Small intestine (tissue), 7 donors: ENCODE measurements at regions not wholly inside any gene's neighbourhood (a gene's known extent, or its start where the extent isn't known, plus 50 kb on each side); places are given as distances from the start of the nearest gene placed in this dataset.
A peak's percentile ranks its signal among the peaks of the same experiment; 100 is the strongest.

Experiments used
- DNase-seq, 2 donors: peaks; one replicate each; pipeline versions ENCODE4 v3.0.0 to v3.0.0-alpha.2; 2013
- FAIRE-seq: peaks from 2 replicates; lab custom pipeline; 2012; peaks lifted over from hg19 to GRCh38; lab: Jason Lieb, UNC
- H3K27ac ChIP-seq, 3 donors: one replicate each; pipeline ENCODE4 v1.5.1; 2013; ENCODE audit warnings: low read length in 2 of 3, mild to moderate bottlenecking in 2 of 3, control low read depth in 1 of 3, inconsistent platforms in 1 of 3, low read depth in 1 of 3, moderate library complexity in 1 of 3
- H3K27me3 ChIP-seq, 3 donors: one replicate each; pipeline ENCODE4 v1.6.1; 2013; ENCODE audit warnings: low read length in 3 of 3, inconsistent platforms in 1 of 3; ENCODE audit not compliant: control insufficient read depth in 3 of 3, insufficient read depth in 3 of 3
- H3K36me3 ChIP-seq, 3 donors: one replicate each; pipeline ENCODE4 v1.6.1; 2013; ENCODE audit warnings: low read length in 3 of 3, inconsistent platforms in 1 of 3, low read depth in 1 of 3, mild to moderate bottlenecking in 1 of 3, moderate library complexity in 1 of 3; ENCODE audit not compliant: control insufficient read depth in 3 of 3, insufficient read depth in 2 of 3
- H3K4me1 ChIP-seq, 3 donors: one replicate each; pipeline ENCODE4 v1.6.1; 2013; ENCODE audit warnings: low read length in 2 of 3, inconsistent platforms in 1 of 3, low read depth in 1 of 3, mild to moderate bottlenecking in 1 of 3, moderate library complexity in 1 of 3; ENCODE audit not compliant: control insufficient read depth in 3 of 3, insufficient read depth in 2 of 3
- H3K4me3 ChIP-seq, 3 donors: one replicate each; pipeline ENCODE4 v1.5.1; 2013; ENCODE audit warnings: low read length in 3 of 3, control low read depth in 1 of 3, inconsistent platforms in 1 of 3, low read depth in 1 of 3, mild to moderate bottlenecking in 1 of 3, moderate library complexity in 1 of 3
- H3K9me3 ChIP-seq, 2 donors: one replicate each; pipeline ENCODE4 v1.6.1; 2013; ENCODE audit warnings: low read depth in 1 of 2, low read length in 1 of 2; ENCODE audit not compliant: control insufficient read depth in 2 of 2, insufficient read depth in 1 of 2
- WGBS, 3 donors: extraction: QIAGEN DNeasy Blood & Tissue Kit; methylation state at CpG; one replicate each; pipeline ENCODE4 v1.1.7; 2013; 5-methylcytosine and 5-hydroxymethylcytosine counted together
- donor health status: healthy with polysubstance abuse.
- donor health status: control.
- donor health status: control.
- donor health status: Bipolar disorder and iron deficiency.
- donor health status: healthy.

- DNase-seq (peak; percentile 10 to 19), FAIRE-seq (no peak)
- Histone ChIP-seq H3K27me3 (no peaks in the 10 kb centered on the region), H3K27ac (peak overlapping the region in 1 of 3 donors; percentile 32), H3K9me3 (no peaks in the 10 kb centered on the region), H3K4me3 (no peak overlapping the region), H3K4me1 (peaks cover 0 to 2% (median 0%) of the 10 kb centered on the region in 3 donors), H3K36me3 (no peaks in the 10 kb centered on the region)
- WGBS, 3 donors, result 3 to 8% (median 5%) methylated on average over 1 of the region's 1 CpG
Measured at GRCh38 chr2:181393472-181393871, 63.7 kb upstream of the ITGA4 start.

GRCh38 chr2:181394741-181395437 lies 62.3 kb upstream of the ITGA4 start:
- no peak for FAIRE-seq
- peaks cover 0 to 5% (median 0%) of the 10 kb centered on the region in 3 donors for H3K4me1 ChIP-seq
- H3K36me3 ChIP-seq, result no peaks in the 10 kb centered on the region
- no peaks in the 10 kb centered on the region for H3K9me3 ChIP-seq
- DNase-seq, result no peak
- H3K27ac ChIP-seq, result peak overlapping the region in 2 of 3 donors; percentile 60 to 75
- WGBS, 3 donors, result 53 to 64% (median 57%) methylated on average over 4 of the region's 4 CpGs
- H3K27me3 ChIP-seq, result no peaks in the 10 kb centered on the region
- H3K4me3 ChIP-seq, result no peak overlapping the region

- Histone ChIP-seq H3K4me1 (peaks cover 0 to 5% (median 0%) of the 10 kb centered on the region in 3 donors), H3K27ac (no peak overlapping the region), H3K36me3 (no peaks in the 10 kb centered on the region), H3K27me3 (no peaks in the 10 kb centered on the region), H3K4me3 (no peak overlapping the region), H3K9me3 (no peaks in the 10 kb centered on the region)
- DNase-seq (no peak), FAIRE-seq (no peak)
- 79 to 85% (median 85%) methylated on average over 2 of the region's 2 CpGs for WGBS, 3 donors
Measured at GRCh38 chr2:181395851-181396250, 61.3 kb upstream of the ITGA4 start.

GRCh38 chr2:181396256-181397123 lies 60.7 kb upstream of the ITGA4 start:
- Histone ChIP-seq H3K4me3 (no peak overlapping the region), H3K36me3 (no peaks in the 10 kb centered on the region), H3K27ac (no peak overlapping the region), H3K4me1 (peaks cover 0 to 5% (median 0%) of the 10 kb centered on the region in 3 donors), H3K27me3 (no peaks in the 10 kb centered on the region), H3K9me3 (no peaks in the 10 kb centered on the region)
- DNase-seq (no peak), FAIRE-seq (no peak)
- WGBS, 3 donors, result 65 to 81% (median 71%) methylated on average over 6 of the region's 6 CpGs

GRCh38 chr2:181397331-181397730 lies 59.9 kb upstream of the ITGA4 start:
- Histone ChIP-seq H3K27me3 (no peaks in the 10 kb centered on the region), H3K4me3 (no peak overlapping the region), H3K36me3 (no peaks in the 10 kb centered on the region), H3K27ac (no peak overlapping the region), H3K9me3 (no peaks in the 10 kb centered on the region), H3K4me1 (peaks cover 0 to 5% (median 0%) of the 10 kb centered on the region in 3 donors)
- WGBS, 3 donors, result 83 to 90% (median 89%) methylated on average over 4 of the region's 4 CpGs
- FAIRE-seq (no peak), DNase-seq (no peak)

- Histone ChIP-seq H3K9me3 (no peaks in the 10 kb centered on the region), H3K36me3 (no peaks in the 10 kb centered on the region), H3K4me3 (no peak overlapping the region), H3K27me3 (no peaks in the 10 kb centered on the region), H3K27ac (no peak overlapping the region), H3K4me1 (peaks cover 0 to 5% (median 0%) of the 10 kb centered on the region in 3 donors)
- 71 to 85% (median 79%) methylated on average over 1 of the region's 1 CpG for WGBS, 3 donors
- FAIRE-seq (no peak), DNase-seq (no peak)
Measured at GRCh38 chr2:181398000-181398399, 59.2 kb upstream of the ITGA4 start.

- Histone ChIP-seq H3K27me3 (no peaks in the 10 kb centered on the region), H3K4me1 (peaks cover 0 to 3% (median 0%) of the 10 kb centered on the region in 3 donors), H3K36me3 (no peaks in the 10 kb centered on the region), H3K27ac (no peak overlapping the region), H3K9me3 (no peaks in the 10 kb centered on the region), H3K4me3 (no peak overlapping the region)
- no peak for FAIRE-seq
- WGBS, 3 donors, result 79 to 82% (median 81%) methylated on average over 4 of the region's 4 CpGs
- DNase-seq, result no peak
Measured at GRCh38 chr2:181399027-181399426, 58.2 kb upstream of the ITGA4 start.

GRCh38 chr2:181404472-181404871 lies 52.7 kb upstream of the ITGA4 start:
- DNase-seq (no peak), FAIRE-seq (no peak)
- H3K4me1 ChIP-seq, result no peaks in the 10 kb centered on the region
- H3K4me3 ChIP-seq, result no peak overlapping the region
- no peaks in the 10 kb centered on the region for H3K27me3 ChIP-seq
- WGBS, 3 donors, result 82 to 90% (median 88%) methylated on average over 1 of the region's 1 CpG
- H3K36me3 ChIP-seq, result no peaks in the 10 kb centered on the region
- H3K27ac ChIP-seq, result no peak overlapping the region
- H3K9me3 ChIP-seq, result no peaks in the 10 kb centered on the region
